Caco-2 (cell line): ENCODE measurements at regions not wholly inside any gene's neighbourhood (a gene's known extent, or its start where the extent isn't known, plus 50 kb on each side); places are given as distances from the start of the nearest gene placed in this dataset.

Source experiments
- BruUV-seq: library from RNA; stranded (reverse); fragments of 400-500 nt; replicated peaks from 2 replicates; lab custom pipeline; 2021; lab: Mats Ljungman, UMichigan
- CTCF ChIA-PET: fragments of 300-600 bp; sonication (Branson Sonifier 250); formaldehyde crosslinking; loops from one replicate; lab custom pipeline; 2022; ENCODE audit warnings: antibody characterized with exemption; lab: Charles Lee
- POLR2A ChIA-PET: fragments of 300-600 bp; sonication (Branson Sonifier 250); formaldehyde crosslinking; loops from one replicate; lab custom pipeline; 2022; ENCODE audit warnings: antibody characterized with exemption; lab: Charles Lee
- DNase-seq, 2 experiments: peaks; one replicate each; pipeline versions ENCODE4 v3.0.0 to v3.0.0-alpha.2; 2020 to 2022
- H3K27me3 ChIP-seq: replicated peaks from 2 replicates; pipeline ENCODE4 v1.6.0; 2011; ENCODE audit warnings: low read length; ENCODE audit not compliant: control insufficient read depth, insufficient read depth
- H3K36me3 ChIP-seq: 2 replicates; pipeline ENCODE4 v1.5.1; 2011; ENCODE audit warnings: low read length; ENCODE audit not compliant: control insufficient read depth, insufficient read depth
- H3K4me1 ChIP-seq: fragments of 250-450 bp; sonication (Bioruptor Pico); 2 replicates; pipeline ENCODE4 v1.5.1; 2020; ENCODE audit warnings: mild to moderate bottlenecking
- H3K4me3 ChIP-seq: 2 replicates; pipeline ENCODE4 v1.5.1; 2011; ENCODE audit warnings: low read depth, mild to moderate bottlenecking, control low read depth, low read length
- H3K9me3 ChIP-seq: fragments of 250-450 bp; sonication (Bioruptor Pico); 2 replicates; pipeline ENCODE4 v1.5.1; 2020; ENCODE audit warnings: mild to moderate bottlenecking, moderate library complexity
- H3K27ac Mint-ChIP-seq: one replicate; pipeline ENCODE4 v1.8.0; 2022; ENCODE audit warnings: mixed read lengths; ENCODE audit not compliant: unreplicated experiment
- H3K27me3 Mint-ChIP-seq: one replicate; pipeline ENCODE4 v1.8.0; 2022; ENCODE audit warnings: mixed read lengths; ENCODE audit not compliant: insufficient read depth, unreplicated experiment
- H3K36me3 Mint-ChIP-seq: one replicate; pipeline ENCODE4 v1.8.0; 2022; ENCODE audit warnings: mild to moderate bottlenecking, mixed read lengths; ENCODE audit not compliant: insufficient read depth, unreplicated experiment
- H3K4me1 Mint-ChIP-seq: one replicate; pipeline ENCODE4 v1.8.0; 2022; ENCODE audit warnings: low read depth, mixed read lengths; ENCODE audit not compliant: unreplicated experiment
- H3K4me3 Mint-ChIP-seq: one replicate; pipeline ENCODE4 v1.8.0; 2022; ENCODE audit warnings: mild to moderate bottlenecking, moderate library complexity, mixed read lengths; ENCODE audit not compliant: unreplicated experiment
- H3K9me3 Mint-ChIP-seq: one replicate; pipeline ENCODE4 v1.8.0; 2022; ENCODE audit warnings: mixed read lengths; ENCODE audit not compliant: unreplicated experiment
- CTCF ChIP-seq, 2 experiments: fragments of 200-600 bp in 1 of 2; IDR thresholded peaks; 1 replicate in 1 of 2; 2 replicates in 1 of 2; pipeline versions ENCODE4 v1.5.1 to v1.8.0; 2011 to 2022; ENCODE audit warnings: antibody characterized with exemption in 1 of 2, control low read depth in 1 of 2, inconsistent platforms in 1 of 2, low read depth in 1 of 2, low read length in 1 of 2, mild to moderate bottlenecking in 1 of 2, moderate library complexity in 1 of 2; ENCODE audit not compliant: insufficient read depth in 1 of 2, severe bottlenecking in 1 of 2, unreplicated experiment in 1 of 2
- intact Hi-C: fragments of 100-400 bp; cut with micrococcal nuclease; formaldehyde crosslinking; loops from one replicate; pipeline ENCODE4 v1.10.0; 2022; ENCODE audit not compliant: unreplicated experiment

- no TSS peak for BruUV-seq
- CTCF ChIA-PET = no interaction called here
- H3K27me3 ChIP-seq = no peaks in the 10 kb centered on the region
- H3K4me3 ChIP-seq = no peak overlapping the region
- no peak for TF ChIP-seq CTCF (IDR thresholded peaks at IDR 0.05; ENCODE audit: insufficient read depth in 1 of 2, low read depth in 1 of 2, low read length in 1 of 2, severe bottlenecking in 1 of 2, unreplicated experiment in 1 of 2)
- H3K9me3 Mint-ChIP-seq = no peaks in the 10 kb centered on the region
- no peaks in the 10 kb centered on the region for H3K4me1 ChIP-seq
- H3K36me3 ChIP-seq = no peaks in the 10 kb centered on the region
- no peaks in the 10 kb centered on the region for H3K4me1 Mint-ChIP-seq
- H3K9me3 ChIP-seq = no peaks in the 10 kb centered on the region
- intact Hi-C loops = no loop called here
- H3K27ac Mint-ChIP-seq = no peak overlapping the region
- no peak overlapping the region for H3K4me3 Mint-ChIP-seq
- DNase-seq = no peak
- peaks cover 9% of the 10 kb centered on the region for H3K27me3 Mint-ChIP-seq
- POLR2A ChIA-PET = no interaction called here
- H3K36me3 Mint-ChIP-seq = no peaks in the 10 kb centered on the region
Measured at GRCh38 chr15:47484997-47485396, 232.3 kb upstream of the SEMA6D start.

- ChIA-PET POLR2A (no interaction called here), CTCF (no interaction called here)
- Mint-ChIP-seq H3K27me3 (peaks cover 9% of the 10 kb centered on the region), H3K4me3 (no peak overlapping the region), H3K36me3 (no peaks in the 10 kb centered on the region), H3K9me3 (no peaks in the 10 kb centered on the region), H3K4me1 (no peaks in the 10 kb centered on the region), H3K27ac (no peak overlapping the region)
- H3K36me3 ChIP-seq = no peaks in the 10 kb centered on the region
- intact Hi-C loops = no loop called here
- no peaks in the 10 kb centered on the region for H3K9me3 ChIP-seq
- H3K4me3 ChIP-seq = no peak overlapping the region
- DNase-seq = no peak
- no TSS peak for BruUV-seq
- H3K27me3 ChIP-seq = no peaks in the 10 kb centered on the region
- no peaks in the 10 kb centered on the region for H3K4me1 ChIP-seq
- TF ChIP-seq CTCF (IDR thresholded peaks at IDR 0.05; ENCODE audit: insufficient read depth in 1 of 2, low read depth in 1 of 2, low read length in 1 of 2, severe bottlenecking in 1 of 2, unreplicated experiment in 1 of 2) = no peak
Measured at GRCh38 chr15:47485419-47485818, 231.9 kb upstream of the SEMA6D start.

- Histone ChIP-seq H3K27me3 (no peaks in the 10 kb centered on the region), H3K9me3 (no peaks in the 10 kb centered on the region), H3K4me1 (no peaks in the 10 kb centered on the region), H3K4me3 (no peak overlapping the region), H3K36me3 (no peaks in the 10 kb centered on the region)
- Mint-ChIP-seq H3K27me3 (peaks cover 9% of the 10 kb centered on the region), H3K4me3 (no peak overlapping the region), H3K36me3 (no peaks in the 10 kb centered on the region), H3K9me3 (no peaks in the 10 kb centered on the region), H3K4me1 (no peaks in the 10 kb centered on the region), H3K27ac (no peak overlapping the region)
- intact Hi-C loops = no loop called here
- POLR2A ChIA-PET = no interaction called here
- DNase-seq = no peak
- TF ChIP-seq CTCF (IDR thresholded peaks at IDR 0.05; ENCODE audit: insufficient read depth in 1 of 2, low read depth in 1 of 2, low read length in 1 of 2, severe bottlenecking in 1 of 2, unreplicated experiment in 1 of 2) = no peak
- CTCF ChIA-PET = no interaction called here
- no TSS peak for BruUV-seq
Measured at GRCh38 chr15:47486040-47486439, 231.3 kb upstream of the SEMA6D start.
